AG09319 (cell line): ENCODE measurements at regions not wholly inside any gene's neighbourhood (a gene's known extent, or its start where the extent isn't known, plus 50 kb on each side); places are given as distances from the start of the nearest gene placed in this dataset.

Source experiments
- DNase-seq: peaks from one replicate; pipeline ENCODE4 v3.0.0-alpha.2; 2010; ENCODE audit warnings: low read depth; ENCODE audit errors: extremely low read depth
- CTCF ChIP-seq: IDR thresholded peaks from 2 replicates; pipeline ENCODE4 v1.5.1; 2011; ENCODE audit warnings: low read depth, mild to moderate bottlenecking, inconsistent platforms, low read length, moderate library complexity

- no peak for DNase-seq
- no peak for TF ChIP-seq CTCF
These were observed 1263.6 kb upstream of the ADGRL3 start for GRCh38 chr4:59936566-59936965.

GRCh38 chr4:59938166-59938565 lies 1262.0 kb upstream of the ADGRL3 start:
- DNase-seq = no peak
- TF ChIP-seq CTCF = no peak

GRCh38 chr4:59945277-59945676 lies 1254.8 kb upstream of the ADGRL3 start:
- DNase-seq = no peak
- TF ChIP-seq CTCF = no peak

GRCh38 chr4:59945716-59946115 lies 1254.4 kb upstream of the ADGRL3 start:
- no peak for TF ChIP-seq CTCF
- DNase-seq = no peak

- DNase-seq = no peak
- no peak for TF ChIP-seq CTCF
These were observed 1243.8 kb upstream of the ADGRL3 start for GRCh38 chr4:59956366-59956765.

GRCh38 chr4:59960143-59960542 lies 1240.0 kb upstream of the ADGRL3 start:
- DNase-seq = no peak
- no peak for TF ChIP-seq CTCF

GRCh38 chr4:59966758-59967157 lies 1233.4 kb upstream of the ADGRL3 start:
- DNase-seq = no peak
- TF ChIP-seq CTCF = no peak
